ENCODE measurements at regions not wholly inside any gene's neighbourhood (a gene's known extent, or its start where the extent isn't known, plus 50 kb on each side); places are given as distances from the start of the nearest gene placed in this dataset.
A peak's percentile ranks its signal among the peaks of the same experiment; 100 is the strongest.

DNA sequence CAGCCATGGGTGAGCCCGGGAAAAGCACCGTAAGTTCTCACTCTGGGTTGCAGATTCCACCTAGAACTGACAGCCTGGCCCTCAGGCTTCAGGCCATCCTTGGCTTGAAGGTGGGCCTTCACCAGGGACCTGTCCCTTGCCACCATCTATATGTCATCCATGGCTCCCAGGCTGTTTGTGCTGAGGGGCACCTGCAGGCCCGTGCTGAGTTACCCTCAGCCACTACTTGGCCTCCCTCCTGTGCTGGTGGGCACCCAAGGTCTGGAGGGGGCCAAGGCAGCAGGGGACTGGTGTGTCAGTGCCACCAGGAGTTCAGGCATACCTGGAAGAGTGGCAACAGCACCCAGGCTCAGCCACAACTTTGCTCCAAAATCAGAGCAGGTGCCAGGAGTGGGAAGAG is 326.2 kb upstream of the SMIM21 start:
- H3K4me3 ChIP-seq (ENCODE audit: low read length), result no peak overlapping the region
- DNase-seq (ENCODE audit: low read depth), result no peak
- TF ChIP-seq, protein P1, sequence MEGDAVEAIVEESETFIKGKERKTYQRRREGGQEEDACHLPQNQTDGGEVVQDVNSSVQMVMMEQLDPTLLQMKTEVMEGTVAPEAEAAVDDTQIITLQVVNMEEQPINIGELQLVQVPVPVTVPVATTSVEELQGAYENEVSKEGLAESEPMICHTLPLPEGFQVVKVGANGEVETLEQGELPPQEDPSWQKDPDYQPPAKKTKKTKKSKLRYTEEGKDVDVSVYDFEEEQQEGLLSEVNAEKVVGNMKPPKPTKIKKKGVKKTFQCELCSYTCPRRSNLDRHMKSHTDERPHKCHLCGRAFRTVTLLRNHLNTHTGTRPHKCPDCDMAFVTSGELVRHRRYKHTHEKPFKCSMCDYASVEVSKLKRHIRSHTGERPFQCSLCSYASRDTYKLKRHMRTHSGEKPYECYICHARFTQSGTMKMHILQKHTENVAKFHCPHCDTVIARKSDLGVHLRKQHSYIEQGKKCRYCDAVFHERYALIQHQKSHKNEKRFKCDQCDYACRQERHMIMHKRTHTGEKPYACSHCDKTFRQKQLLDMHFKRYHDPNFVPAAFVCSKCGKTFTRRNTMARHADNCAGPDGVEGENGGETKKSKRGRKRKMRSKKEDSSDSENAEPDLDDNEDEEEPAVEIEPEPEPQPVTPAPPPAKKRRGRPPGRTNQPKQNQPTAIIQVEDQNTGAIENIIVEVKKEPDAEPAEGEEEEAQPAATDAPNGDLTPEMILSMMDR (conservative IDR thresholded peaks at IDR 0.05; ENCODE audit: low read length), result no peak

- no peak for DNase-seq (ENCODE audit: low read depth)
- TF ChIP-seq, protein P1 (conservative IDR thresholded peaks at IDR 0.05; ENCODE audit: low read length), result no peak
- no peak overlapping the region for H3K4me3 ChIP-seq (ENCODE audit: low read length)
Observed at GRCh38 chr18:75752740-75753263, 325.3 kb upstream of the SMIM21 start.

DNA sequence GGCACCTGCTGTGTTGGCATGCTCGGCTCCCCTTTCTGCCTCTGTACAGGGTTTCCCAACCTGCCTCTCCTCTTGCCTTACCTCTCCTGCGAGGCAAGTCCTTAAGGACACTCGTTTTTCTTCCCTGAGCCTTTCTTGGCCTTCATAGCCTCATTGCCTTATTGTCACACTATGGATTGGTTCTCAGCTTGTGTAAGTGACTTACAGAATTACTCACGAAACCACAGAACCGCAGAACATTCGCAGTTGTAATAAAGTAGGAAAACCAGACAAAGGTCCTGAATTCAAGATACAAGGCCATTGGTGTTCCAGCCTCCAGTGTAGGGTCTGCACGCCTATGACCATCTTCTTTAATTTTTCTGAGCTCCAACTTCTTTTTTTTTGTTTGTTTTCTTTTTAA is 317.6 kb upstream of the SMIM21 start:
- DNase-seq (ENCODE audit: low read depth), result no peak
- H3K4me3 ChIP-seq (ENCODE audit: low read length), result no peak overlapping the region
- TF ChIP-seq, protein P1 (conservative IDR thresholded peaks at IDR 0.05; ENCODE audit: low read length), result no peak

- peak; percentile 23 for DNase-seq (ENCODE audit: low read depth)
- TF ChIP-seq, protein P1 (conservative IDR thresholded peaks at IDR 0.05; ENCODE audit: low read length), result no peak
- H3K4me3 ChIP-seq (ENCODE audit: low read length), result no peak overlapping the region
Observed at GRCh38 chr18:75742516-75742915, 315.0 kb upstream of the SMIM21 start.

DNA sequence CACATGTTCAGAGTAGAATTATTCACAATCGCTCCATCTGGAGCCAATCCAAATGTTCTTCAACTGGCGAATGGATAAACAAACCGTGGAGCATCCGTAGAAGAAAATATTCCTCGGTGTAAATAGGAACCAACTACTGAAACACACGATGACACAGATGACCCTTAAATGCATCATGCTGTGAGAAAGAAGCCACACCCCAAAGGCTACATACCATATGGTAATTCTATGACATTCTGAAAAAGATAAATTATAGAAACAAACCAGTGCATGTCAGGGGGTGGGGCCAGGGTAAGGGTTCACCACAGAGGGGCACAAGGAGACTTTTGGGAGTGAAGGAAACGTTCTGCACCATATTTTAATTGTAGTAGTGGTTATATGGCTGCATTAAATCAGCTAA is 312.2 kb upstream of the SMIM21 start:
- no peak overlapping the region for H3K4me3 ChIP-seq (ENCODE audit: low read length)
- TF ChIP-seq, protein P1 (conservative IDR thresholded peaks at IDR 0.05; ENCODE audit: low read length), result no peak
- peak; percentile 12 for DNase-seq (ENCODE audit: low read depth)

DNA sequence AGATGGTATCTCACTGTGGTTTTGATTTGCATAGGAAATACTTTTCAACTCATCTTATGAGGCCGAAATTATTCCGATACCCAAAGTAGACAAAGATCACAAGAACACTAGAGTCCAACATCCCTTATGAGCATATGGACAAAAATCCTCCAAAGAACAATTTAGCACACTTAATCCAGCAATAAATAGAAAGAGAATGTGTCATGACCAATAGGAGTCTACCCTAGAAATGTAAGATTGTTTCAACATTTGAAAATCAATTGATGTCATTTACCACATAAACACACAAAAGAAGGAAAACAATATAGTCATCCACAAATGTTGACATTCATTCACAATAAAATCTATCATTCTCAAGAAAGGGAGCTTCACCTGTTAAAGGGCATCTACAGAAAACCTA is 307.8 kb upstream of the SMIM21 start:
- no peak for DNase-seq (ENCODE audit: low read depth)
- TF ChIP-seq, protein P1 (conservative IDR thresholded peaks at IDR 0.05; ENCODE audit: low read length), result no peak
- no peak overlapping the region for H3K4me3 ChIP-seq (ENCODE audit: low read length)

DNA sequence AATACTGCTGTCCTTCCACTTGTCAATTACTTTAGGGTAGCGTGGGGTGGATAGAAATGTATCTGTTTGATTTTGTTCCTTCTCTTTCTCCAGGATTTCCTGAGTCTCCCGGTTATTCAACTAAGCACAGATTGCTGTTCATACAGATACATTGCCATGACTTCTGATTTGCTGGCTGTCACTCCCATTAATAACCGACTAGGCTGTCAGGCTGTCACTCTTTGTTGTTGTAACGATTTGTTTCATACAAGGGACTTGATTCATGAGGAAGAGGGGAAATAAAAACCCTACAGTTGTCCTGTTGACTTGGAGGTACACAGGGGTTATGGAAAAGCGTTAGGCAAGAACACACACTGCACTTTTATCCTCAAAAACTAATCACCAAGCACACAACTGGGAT is 302.7 kb upstream of the SMIM21 start:
- DNase-seq (ENCODE audit: low read depth), result no peak
- TF ChIP-seq, protein P1 (conservative IDR thresholded peaks at IDR 0.05; ENCODE audit: low read length), result no peak
- no peak overlapping the region for H3K4me3 ChIP-seq (ENCODE audit: low read length)

Measured in AG10803 (cell line).